ENCODE measurements at regions not wholly inside any gene's neighbourhood (a gene's known extent, or its start where the extent isn't known, plus 50 kb on each side); places are given as distances from the start of the nearest gene placed in this dataset.

DNA sequence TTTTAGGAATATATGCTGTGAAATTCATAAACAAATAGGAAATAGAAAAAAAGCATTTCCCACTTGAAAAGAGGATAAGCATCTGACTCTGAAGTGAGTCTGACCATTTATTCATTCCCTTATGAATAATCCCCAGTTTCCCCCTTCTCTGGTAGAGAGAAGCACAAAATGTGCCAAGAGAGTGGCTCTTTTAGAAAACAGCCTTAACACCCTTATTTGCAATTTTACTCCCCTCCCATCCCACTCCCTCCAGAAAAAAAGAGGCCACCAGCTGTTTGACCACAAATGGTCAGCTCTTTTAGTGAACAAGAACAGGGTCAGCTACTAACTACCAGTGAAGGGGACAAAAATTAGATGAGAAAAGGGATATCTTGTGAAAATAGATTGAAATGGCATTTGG lies 184.5 kb upstream of the ADAMTS9 start:
- ATAC-seq (no peak), DNase-seq (ENCODE audit: low read depth, low spot score) (no peak), FAIRE-seq (no peak)
- Histone ChIP-seq H3K4me2 (ENCODE audit: control insufficient read depth, insufficient read depth) (no peak overlapping the region), H3K27ac (ENCODE audit: control insufficient read depth, insufficient read depth) (no peak overlapping the region), H2AFZ (ENCODE audit: control insufficient read depth, low read depth, low read length) (no peak overlapping the region), H3K9me3 (replicated peaks; ENCODE audit: control insufficient read depth, insufficient read depth, low read length) (no peaks in the 10 kb centered on the region), H3K36me3 (ENCODE audit: control insufficient read depth in 2 of 2, insufficient read depth in 2 of 2, low read length in 1 of 2) (no peaks in the 10 kb centered on the region), H3K4me1 (ENCODE audit: control insufficient read depth, insufficient read depth, low read length) (no peaks in the 10 kb centered on the region), H3K4me3 (no peak overlapping the region), H3K9ac (ENCODE audit: control insufficient read depth, insufficient read depth, low read length) (no peak overlapping the region), H3K27me3 (replicated peaks in 1 of 2; ENCODE audit: control insufficient read depth in 2 of 2, insufficient read depth in 2 of 2, low read length in 1 of 2) (no peaks in the 10 kb centered on the region), H4K20me1 (ENCODE audit: control insufficient read depth, insufficient read depth) (no peaks in the 10 kb centered on the region), H3K79me2 (ENCODE audit: control insufficient read depth, insufficient read depth, low read length) (no peaks in the 10 kb centered on the region)
- intact Hi-C loops (cut with micrococcal nuclease; ENCODE audit: unreplicated experiment) (no loop called here), in situ Hi-C loops (cut with MboI) (no loop called here)
- POLR2A ChIA-PET, result no interaction called here
- no TSS peak for BruUV-seq (replicated peaks)
- RAD21 ChIA-PET (ENCODE audit: unreplicated experiment), result no interaction called here
- CTCF ChIA-PET, result no interaction called here
- SMC1A ChIA-PET (ENCODE audit: uncharacterized antibody, unreplicated experiment), result no interaction called here
- TF ChIP-seq FOS (IDR thresholded peaks at IDR 0.05; ENCODE audit: borderline replicate concordance, extremely low read depth, insufficient read length) (no peak), SMAD5 (IDR thresholded peaks at IDR 0.05; ENCODE audit: low read depth) (no peak), ZNF24 (IDR thresholded peaks at IDR 0.05) (no peak), SMAD1 (IDR thresholded peaks at IDR 0.05; ENCODE audit: low read depth, partially characterized antibody) (no peak), CBX3 (IDR thresholded peaks at IDR 0.05; ENCODE audit: borderline replicate concordance, low read depth) (no peak), PAX8 (IDR thresholded peaks at IDR 0.05) (no peak), POU2F2 (IDR thresholded peaks at IDR 0.05; ENCODE audit: borderline replicate concordance, low read depth, low read length) (no peak), MTA3 (IDR thresholded peaks at IDR 0.05; ENCODE audit: borderline replicate concordance, low read length) (no peak), STAT3 (IDR thresholded peaks at IDR 0.05; ENCODE audit: low read depth, low read length) (no peak), EGR1 (IDR thresholded peaks at IDR 0.05; ENCODE audit: borderline replicate concordance in 1 of 2, low read depth in 2 of 2, low read length in 2 of 2) (no peak)
- TF ChIP-seq, protein P1, sequence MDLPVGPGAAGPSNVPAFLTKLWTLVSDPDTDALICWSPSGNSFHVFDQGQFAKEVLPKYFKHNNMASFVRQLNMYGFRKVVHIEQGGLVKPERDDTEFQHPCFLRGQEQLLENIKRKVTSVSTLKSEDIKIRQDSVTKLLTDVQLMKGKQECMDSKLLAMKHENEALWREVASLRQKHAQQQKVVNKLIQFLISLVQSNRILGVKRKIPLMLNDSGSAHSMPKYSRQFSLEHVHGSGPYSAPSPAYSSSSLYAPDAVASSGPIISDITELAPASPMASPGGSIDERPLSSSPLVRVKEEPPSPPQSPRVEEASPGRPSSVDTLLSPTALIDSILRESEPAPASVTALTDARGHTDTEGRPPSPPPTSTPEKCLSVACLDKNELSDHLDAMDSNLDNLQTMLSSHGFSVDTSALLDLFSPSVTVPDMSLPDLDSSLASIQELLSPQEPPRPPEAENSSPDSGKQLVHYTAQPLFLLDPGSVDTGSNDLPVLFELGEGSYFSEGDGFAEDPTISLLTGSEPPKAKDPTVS (IDR thresholded peaks at IDR 0.05; ENCODE audit: low read depth, low read length), result no peak
- TF ChIP-seq, protein P2, sequence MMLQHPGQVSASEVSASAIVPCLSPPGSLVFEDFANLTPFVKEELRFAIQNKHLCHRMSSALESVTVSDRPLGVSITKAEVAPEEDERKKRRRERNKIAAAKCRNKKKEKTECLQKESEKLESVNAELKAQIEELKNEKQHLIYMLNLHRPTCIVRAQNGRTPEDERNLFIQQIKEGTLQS (IDR thresholded peaks at IDR 0.05; ENCODE audit: borderline replicate concordance, extremely low read depth, low read depth, low read length), result no peak

All from GM12878 (cell line).